ENCODE measurements at regions not wholly inside any gene's neighbourhood (a gene's known extent, or its start where the extent isn't known, plus 50 kb on each side); places are given as distances from the start of the nearest gene placed in this dataset.

DNA sequence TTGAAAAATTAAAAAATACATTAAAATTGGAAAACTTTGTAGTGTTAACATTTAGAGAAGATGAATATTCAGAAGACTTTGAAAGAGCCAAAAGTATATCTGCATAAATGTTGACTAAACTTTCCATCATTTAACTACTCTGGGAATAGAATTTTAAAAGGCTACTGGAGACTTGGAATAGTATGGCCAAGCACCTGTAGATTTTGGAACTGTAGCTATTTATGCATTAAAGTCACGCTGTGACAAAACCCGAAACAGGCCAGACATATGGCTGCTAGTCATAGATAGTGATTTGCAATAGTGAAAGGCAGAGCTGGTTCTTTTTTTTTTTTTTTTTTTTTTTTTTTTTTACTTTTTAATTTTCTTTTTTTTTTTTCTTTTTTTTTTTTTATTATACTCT, 396.0 kb downstream of the SOCS6 start:
- H3K4me1 ChIP-seq: no peaks in the 10 kb centered on the region
- no peaks in the 10 kb centered on the region for H3K36me3 ChIP-seq
- H3K27ac ChIP-seq: no peak overlapping the region
- no peaks in the 10 kb centered on the region for H3K9me3 ChIP-seq
- intact Hi-C loops (cut with DNase I; ENCODE audit: low total_unique reads): no loop called here
- H3K27me3 ChIP-seq: no peaks in the 10 kb centered on the region
- no peak overlapping the region for H3K4me3 ChIP-seq
- no peak for DNase-seq
- TF ChIP-seq, protein P1, sequence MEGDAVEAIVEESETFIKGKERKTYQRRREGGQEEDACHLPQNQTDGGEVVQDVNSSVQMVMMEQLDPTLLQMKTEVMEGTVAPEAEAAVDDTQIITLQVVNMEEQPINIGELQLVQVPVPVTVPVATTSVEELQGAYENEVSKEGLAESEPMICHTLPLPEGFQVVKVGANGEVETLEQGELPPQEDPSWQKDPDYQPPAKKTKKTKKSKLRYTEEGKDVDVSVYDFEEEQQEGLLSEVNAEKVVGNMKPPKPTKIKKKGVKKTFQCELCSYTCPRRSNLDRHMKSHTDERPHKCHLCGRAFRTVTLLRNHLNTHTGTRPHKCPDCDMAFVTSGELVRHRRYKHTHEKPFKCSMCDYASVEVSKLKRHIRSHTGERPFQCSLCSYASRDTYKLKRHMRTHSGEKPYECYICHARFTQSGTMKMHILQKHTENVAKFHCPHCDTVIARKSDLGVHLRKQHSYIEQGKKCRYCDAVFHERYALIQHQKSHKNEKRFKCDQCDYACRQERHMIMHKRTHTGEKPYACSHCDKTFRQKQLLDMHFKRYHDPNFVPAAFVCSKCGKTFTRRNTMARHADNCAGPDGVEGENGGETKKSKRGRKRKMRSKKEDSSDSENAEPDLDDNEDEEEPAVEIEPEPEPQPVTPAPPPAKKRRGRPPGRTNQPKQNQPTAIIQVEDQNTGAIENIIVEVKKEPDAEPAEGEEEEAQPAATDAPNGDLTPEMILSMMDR (IDR thresholded peaks at IDR 0.05): no peak

DNA sequence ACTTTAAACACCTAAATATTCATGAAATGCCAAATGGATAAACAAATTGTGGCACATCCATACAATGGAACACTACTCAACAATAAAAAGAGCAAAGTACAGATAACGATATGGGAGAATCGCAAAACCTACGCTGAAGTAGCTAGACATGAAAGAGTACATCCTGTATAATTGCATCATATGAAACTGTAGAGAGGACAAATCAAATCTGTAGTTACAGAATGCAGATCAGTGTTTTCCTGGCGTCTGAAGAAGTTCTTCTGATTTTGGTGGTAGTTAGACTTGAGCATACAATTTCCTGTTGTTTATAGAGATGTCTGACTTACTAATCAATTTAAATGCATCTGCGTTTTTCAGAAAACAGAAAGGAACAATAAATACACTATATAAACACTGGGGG, 394.4 kb downstream of the SOCS6 start:
- no peak for DNase-seq
- H3K4me1 ChIP-seq: no peaks in the 10 kb centered on the region
- intact Hi-C loops (cut with DNase I; ENCODE audit: low total_unique reads): no loop called here
- H3K9me3 ChIP-seq: no peaks in the 10 kb centered on the region
- H3K27ac ChIP-seq: no peak overlapping the region
- no peaks in the 10 kb centered on the region for H3K27me3 ChIP-seq
- H3K36me3 ChIP-seq: no peaks in the 10 kb centered on the region
- TF ChIP-seq, protein P1 (IDR thresholded peaks at IDR 0.05): no peak
- H3K4me3 ChIP-seq: no peak overlapping the region

DNA sequence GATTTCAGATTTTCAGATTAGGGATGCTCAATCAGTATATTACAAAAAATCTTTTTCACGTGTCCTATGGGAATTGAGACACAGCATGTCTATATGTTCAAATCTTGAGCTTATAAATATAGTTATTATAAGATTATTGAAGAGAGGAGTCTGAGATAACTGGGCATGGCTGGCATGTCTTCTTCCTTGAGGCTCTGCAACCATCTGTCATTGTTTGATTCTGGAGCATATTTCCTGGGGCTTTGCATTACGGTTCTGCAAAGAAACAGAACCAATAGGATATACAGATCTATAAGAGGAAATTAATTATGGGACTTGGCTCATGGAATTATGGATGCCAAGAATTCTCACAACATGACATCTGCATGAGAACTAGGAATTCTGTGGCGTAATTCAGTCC, 386.1 kb downstream of the SOCS6 start:
- TF ChIP-seq, protein P1 (IDR thresholded peaks at IDR 0.05): no peak
- intact Hi-C loops (cut with DNase I; ENCODE audit: low total_unique reads): no loop called here
- Histone ChIP-seq H3K36me3 (no peaks in the 10 kb centered on the region), H3K4me1 (no peaks in the 10 kb centered on the region), H3K4me3 (no peak overlapping the region), H3K27ac (no peak overlapping the region), H3K27me3 (no peaks in the 10 kb centered on the region), H3K9me3 (peaks cover 0 to 3% (median 0%) of the 10 kb centered on the region in 3 donors)
- no peak for DNase-seq

DNA sequence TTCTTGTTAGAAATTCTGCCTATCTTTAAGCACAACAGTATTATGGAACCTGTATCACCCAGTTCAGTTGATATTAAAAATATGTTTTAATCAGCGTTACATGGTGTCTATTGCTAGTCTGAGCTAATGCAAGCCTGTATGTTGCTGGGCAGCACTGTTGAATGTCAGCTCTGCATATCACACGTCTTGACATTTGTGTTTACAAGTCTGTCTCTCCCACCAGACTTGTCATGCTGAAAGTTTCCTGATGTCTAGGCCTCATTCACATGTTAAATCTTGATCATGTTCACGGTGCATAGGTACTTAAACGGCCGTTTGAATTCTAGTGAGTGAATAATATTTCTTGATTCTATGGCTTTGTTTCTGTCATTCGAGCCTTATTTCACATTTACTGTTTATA, 385.0 kb downstream of the SOCS6 start:
- Histone ChIP-seq H3K4me1 (no peaks in the 10 kb centered on the region), H3K27me3 (no peaks in the 10 kb centered on the region), H3K36me3 (no peaks in the 10 kb centered on the region), H3K9me3 (peaks cover 0 to 6% (median 0%) of the 10 kb centered on the region in 3 donors), H3K27ac (no peak overlapping the region), H3K4me3 (no peak overlapping the region)
- intact Hi-C loops (cut with DNase I; ENCODE audit: low total_unique reads): no loop called here
- DNase-seq: no peak
- TF ChIP-seq, protein P1 (IDR thresholded peaks at IDR 0.05): no peak

DNA sequence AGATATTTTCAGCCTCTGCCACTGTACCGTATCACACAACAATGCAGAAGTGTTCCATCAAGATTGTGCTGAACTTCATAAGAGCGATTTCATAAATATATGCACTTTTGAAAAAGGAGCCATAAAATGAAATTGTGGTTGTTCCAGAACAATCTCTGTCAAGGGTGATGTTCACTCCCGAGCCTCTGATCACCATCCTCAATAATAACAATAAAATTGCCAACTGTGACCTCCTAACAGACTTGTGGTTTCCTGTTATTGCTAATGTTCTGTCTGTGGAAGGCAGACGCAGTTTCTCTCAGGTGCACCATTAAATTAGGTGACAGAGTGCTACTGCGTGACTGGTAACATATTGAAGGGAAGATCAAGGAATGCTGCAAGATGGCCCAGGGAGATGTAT, 383.7 kb downstream of the SOCS6 start:
- Histone ChIP-seq H3K9me3 (peaks cover 0 to 6% (median 0%) of the 10 kb centered on the region in 3 donors), H3K36me3 (no peaks in the 10 kb centered on the region), H3K4me1 (no peaks in the 10 kb centered on the region), H3K27me3 (no peaks in the 10 kb centered on the region), H3K27ac (no peak overlapping the region), H3K4me3 (no peak overlapping the region)
- DNase-seq: no peak
- TF ChIP-seq, protein P1 (IDR thresholded peaks at IDR 0.05): no peak
- intact Hi-C loops (cut with DNase I; ENCODE audit: low total_unique reads): no loop called here

DNA sequence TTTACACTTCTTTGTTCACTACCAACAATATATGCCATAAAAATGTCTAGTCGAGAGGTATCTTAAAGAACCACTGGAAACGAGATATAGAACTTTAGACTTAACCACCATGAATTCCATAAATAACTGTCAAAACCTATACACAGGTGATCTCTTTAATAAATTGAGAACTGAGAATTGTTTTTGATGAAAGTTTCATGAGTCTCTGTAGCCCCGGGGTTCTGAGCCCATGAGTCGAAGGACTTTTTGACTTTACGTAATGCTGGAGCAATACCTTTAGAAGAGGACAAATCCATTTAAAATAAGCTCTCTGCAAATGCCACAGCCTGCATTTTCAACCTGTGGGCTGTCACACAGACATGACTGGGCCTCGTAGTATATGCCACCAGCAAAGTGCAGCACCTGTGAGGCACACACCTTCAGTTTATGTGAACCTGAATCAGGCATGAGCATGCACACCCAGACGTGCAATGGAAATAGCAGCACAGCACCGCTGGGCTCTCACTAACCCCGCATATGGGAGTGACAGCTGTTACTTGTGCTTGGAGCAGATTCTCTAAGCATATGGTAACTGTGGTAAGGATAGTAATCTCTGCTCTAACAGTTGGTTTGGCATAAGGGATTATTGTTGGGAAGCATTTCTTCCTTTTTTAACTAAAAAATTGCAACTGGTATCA, 383.2 kb downstream of the SOCS6 start:
- Histone ChIP-seq H3K4me3 (no peak overlapping the region), H3K27ac (no peak overlapping the region), H3K27me3 (no peaks in the 10 kb centered on the region), H3K4me1 (no peaks in the 10 kb centered on the region), H3K9me3 (peaks cover 0 to 6% (median 0%) of the 10 kb centered on the region in 3 donors), H3K36me3 (no peaks in the 10 kb centered on the region)
- TF ChIP-seq, protein P1 (IDR thresholded peaks at IDR 0.05): no peak
- intact Hi-C loops (cut with DNase I; ENCODE audit: low total_unique reads): no loop called here
- DNase-seq: no peak

Data from tibial artery (tissue), 4 donors.